Mesothelial cell of epicardium (in vitro differentiated cells): ENCODE measurements at regions not wholly inside any gene's neighbourhood (a gene's known extent, or its start where the extent isn't known, plus 50 kb on each side); places are given as distances from the start of the nearest gene placed in this dataset.
"Not testable (repeated sequence)": the region's sequence is repeated elsewhere in the genome, so short reads cannot be mapped to it uniquely, and the experiment has no call there.

Source experiments
- DNase-seq, 2 experiments: peaks; one replicate each; pipeline ENCODE4 v3.0.0; 2021; ENCODE audit warnings: low spot score in 2 of 2; ENCODE audit not compliant: unreplicated experiment in 2 of 2
- H3K27ac Mint-ChIP-seq: 2 replicates; pipeline ENCODE4 v1.8.0; 2021; ENCODE audit warnings: mixed read lengths
- H3K27me3 Mint-ChIP-seq: 2 replicates; pipeline ENCODE4 v1.8.0; 2021; ENCODE audit warnings: low read depth, mixed read lengths
- H3K36me3 Mint-ChIP-seq: 2 replicates; pipeline ENCODE4 v1.8.0; 2021; ENCODE audit warnings: mixed read lengths
- H3K4me1 Mint-ChIP-seq: 2 replicates; pipeline ENCODE4 v1.8.0; 2021; ENCODE audit warnings: mixed read lengths
- H3K4me3 Mint-ChIP-seq: 2 replicates; pipeline ENCODE4 v1.8.0; 2021; ENCODE audit warnings: mild to moderate bottlenecking, moderate library complexity, mixed read lengths
- H3K9me3 Mint-ChIP-seq: 2 replicates; pipeline ENCODE4 v1.8.0; 2021; ENCODE audit warnings: mixed read lengths
- CTCF ChIP-seq: fragments of 200-600 bp; sonication (generic); IDR thresholded peaks from one replicate; pipeline ENCODE4 v1.5.0; 2021; ENCODE audit warnings: antibody characterized with exemption; ENCODE audit not compliant: unreplicated experiment

- no peak overlapping the region for H3K4me3 Mint-ChIP-seq
- no peak overlapping the region for H3K27ac Mint-ChIP-seq
- H3K36me3 Mint-ChIP-seq = no peaks in the 10 kb centered on the region
- no peaks in the 10 kb centered on the region for H3K27me3 Mint-ChIP-seq
- H3K9me3 Mint-ChIP-seq = peaks cover 22% of the 10 kb centered on the region
- TF ChIP-seq CTCF = no peak
- H3K4me1 Mint-ChIP-seq = peaks cover 2% of the 10 kb centered on the region
- DNase-seq = no peak
Measured at GRCh38 chr4:72842323-72842722, 227.2 kb downstream of the COX18 start.

- H3K4me3 Mint-ChIP-seq, DNase-seq, H3K27me3 Mint-ChIP-seq, H3K4me1 Mint-ChIP-seq, H3K27ac Mint-ChIP-seq, H3K36me3 Mint-ChIP-seq: not testable (repeated sequence)
- H3K9me3 Mint-ChIP-seq = peaks cover 31% of the 10 kb centered on the region
Measured at GRCh38 chr4:72840166-72840565, 229.3 kb downstream of the COX18 start.

- H3K27ac Mint-ChIP-seq = no peak overlapping the region
- no peaks in the 10 kb centered on the region for H3K27me3 Mint-ChIP-seq
- H3K4me3 Mint-ChIP-seq = no peak overlapping the region
- no peaks in the 10 kb centered on the region for H3K4me1 Mint-ChIP-seq
- H3K36me3 Mint-ChIP-seq = no peaks in the 10 kb centered on the region
- TF ChIP-seq CTCF = no peak
- DNase-seq = no peak
- peaks cover 41% of the 10 kb centered on the region for H3K9me3 Mint-ChIP-seq
Measured at GRCh38 chr4:72828864-72829263, 240.7 kb downstream of the COX18 start.

- H3K4me1 Mint-ChIP-seq = no peaks in the 10 kb centered on the region
- no peaks in the 10 kb centered on the region for H3K27me3 Mint-ChIP-seq
- H3K27ac Mint-ChIP-seq = no peak overlapping the region
- H3K36me3 Mint-ChIP-seq = no peaks in the 10 kb centered on the region
- H3K9me3 Mint-ChIP-seq = peaks cover 35% of the 10 kb centered on the region
- no peak overlapping the region for H3K4me3 Mint-ChIP-seq
- no peak for TF ChIP-seq CTCF
- no peak for DNase-seq
Measured at GRCh38 chr4:72827968-72828367, 241.5 kb downstream of the COX18 start.

GRCh38 chr4:72820107-72820506, 249.4 kb downstream of the COX18 start:
- H3K36me3 Mint-ChIP-seq = no peaks in the 10 kb centered on the region
- no peaks in the 10 kb centered on the region for H3K27me3 Mint-ChIP-seq
- no peak overlapping the region for H3K4me3 Mint-ChIP-seq
- H3K4me1 Mint-ChIP-seq = no peaks in the 10 kb centered on the region
- no peak overlapping the region for H3K27ac Mint-ChIP-seq
- no peak for DNase-seq
- peaks cover 7% of the 10 kb centered on the region for H3K9me3 Mint-ChIP-seq
- no peak for TF ChIP-seq CTCF

- H3K36me3 Mint-ChIP-seq = no peaks in the 10 kb centered on the region
- no peaks in the 10 kb centered on the region for H3K4me1 Mint-ChIP-seq
- no peak overlapping the region for H3K27ac Mint-ChIP-seq
- no peak for TF ChIP-seq CTCF
- no peak overlapping the region for H3K4me3 Mint-ChIP-seq
- no peak for DNase-seq
- no peaks in the 10 kb centered on the region for H3K27me3 Mint-ChIP-seq
- H3K9me3 Mint-ChIP-seq = peaks cover under 1% of the 10 kb centered on the region
Measured at GRCh38 chr4:72817012-72817411, 248.0 kb upstream of the ADAMTS3 start.
